ENCODE measurements at regions not wholly inside any gene's neighbourhood (a gene's known extent, or its start where the extent isn't known, plus 50 kb on each side); places are given as distances from the start of the nearest gene placed in this dataset.

GRCh38 chr2:163374282-163374681 is 361.5 kb downstream of the FIGN start:
- Mint-ChIP-seq H3K27me3 (no peaks in the 10 kb centered on the region), H3K27ac (no peak overlapping the region), H3K36me3 (ENCODE audit: low read depth) (no peaks in the 10 kb centered on the region), H3K4me1 (no peaks in the 10 kb centered on the region), H3K4me3 (no peak overlapping the region)
- DNase-seq (no peak), ATAC-seq (no peak)
- H3K9me3 ChIP-seq (ENCODE audit: control insufficient read depth, low read length, poor library complexity, severe bottlenecking), result no peaks in the 10 kb centered on the region

GRCh38 chr2:163373496-163373895 is 362.3 kb downstream of the FIGN start:
- no peaks in the 10 kb centered on the region for H3K4me1 Mint-ChIP-seq
- H3K9me3 ChIP-seq (ENCODE audit: control insufficient read depth, low read length, poor library complexity, severe bottlenecking), result no peaks in the 10 kb centered on the region
- H3K27me3 Mint-ChIP-seq, result no peaks in the 10 kb centered on the region
- no peak overlapping the region for H3K27ac Mint-ChIP-seq
- DNase-seq, result no peak
- H3K36me3 Mint-ChIP-seq (ENCODE audit: low read depth), result no peaks in the 10 kb centered on the region
- no peak overlapping the region for H3K4me3 Mint-ChIP-seq
- ATAC-seq, result no peak

GRCh38 chr2:163370169-163370886 is 365.5 kb downstream of the FIGN start:
- H3K4me3 Mint-ChIP-seq, result no peak overlapping the region
- no peak overlapping the region for H3K27ac Mint-ChIP-seq
- H3K9me3 ChIP-seq (ENCODE audit: control insufficient read depth, low read length, poor library complexity, severe bottlenecking), result no peaks in the 10 kb centered on the region
- DNase-seq, result no peak
- ATAC-seq, result no peak
- no peaks in the 10 kb centered on the region for H3K36me3 Mint-ChIP-seq (ENCODE audit: low read depth)
- no peaks in the 10 kb centered on the region for H3K4me1 Mint-ChIP-seq
- no peaks in the 10 kb centered on the region for H3K27me3 Mint-ChIP-seq

- Mint-ChIP-seq H3K4me1 (no peaks in the 10 kb centered on the region), H3K4me3 (no peak overlapping the region), H3K27ac (no peak overlapping the region), H3K36me3 (ENCODE audit: low read depth) (no peaks in the 10 kb centered on the region), H3K27me3 (no peaks in the 10 kb centered on the region)
- ATAC-seq (no peak), DNase-seq (no peak)
- H3K9me3 ChIP-seq (ENCODE audit: control insufficient read depth, low read length, poor library complexity, severe bottlenecking), result no peaks in the 10 kb centered on the region
Observed at GRCh38 chr2:163369111-163369510, 366.7 kb downstream of the FIGN start.

GRCh38 chr2:163368655-163369054 is 367.2 kb downstream of the FIGN start:
- DNase-seq (no peak), ATAC-seq (no peak)
- Mint-ChIP-seq H3K4me1 (no peaks in the 10 kb centered on the region), H3K27me3 (no peaks in the 10 kb centered on the region), H3K36me3 (ENCODE audit: low read depth) (no peaks in the 10 kb centered on the region), H3K27ac (no peak overlapping the region), H3K4me3 (no peak overlapping the region)
- no peaks in the 10 kb centered on the region for H3K9me3 ChIP-seq (ENCODE audit: control insufficient read depth, low read length, poor library complexity, severe bottlenecking)

GRCh38 chr2:163367825-163368582 is 367.8 kb downstream of the FIGN start:
- H3K27me3 Mint-ChIP-seq, result no peaks in the 10 kb centered on the region
- H3K36me3 Mint-ChIP-seq (ENCODE audit: low read depth), result no peaks in the 10 kb centered on the region
- H3K4me1 Mint-ChIP-seq, result no peaks in the 10 kb centered on the region
- DNase-seq (no peak), ATAC-seq (no peak)
- H3K27ac Mint-ChIP-seq, result no peak overlapping the region
- H3K4me3 Mint-ChIP-seq, result no peak overlapping the region
- no peaks in the 10 kb centered on the region for H3K9me3 ChIP-seq (ENCODE audit: control insufficient read depth, low read length, poor library complexity, severe bottlenecking)

GRCh38 chr2:163364736-163365135 is 371.1 kb downstream of the FIGN start:
- DNase-seq, result no peak
- no peaks in the 10 kb centered on the region for H3K36me3 Mint-ChIP-seq (ENCODE audit: low read depth)
- H3K27me3 Mint-ChIP-seq, result no peaks in the 10 kb centered on the region

GRCh38 chr2:163353551-163353950 is 382.3 kb downstream of the FIGN start:
- no peak for DNase-seq
- Mint-ChIP-seq H3K4me3 (no peak overlapping the region), H3K36me3 (ENCODE audit: low read depth) (no peaks in the 10 kb centered on the region), H3K27me3 (peaks cover 8% of the 10 kb centered on the region), H3K27ac (no peak overlapping the region), H3K4me1 (peaks cover 2% of the 10 kb centered on the region)
- H3K9me3 ChIP-seq (ENCODE audit: control insufficient read depth, low read length, poor library complexity, severe bottlenecking), result no peaks in the 10 kb centered on the region
- no peak for ATAC-seq

More at GRCh38 chr2:163364736-163365135, 371.1 kb downstream of the FIGN start:
- H3K9me3 ChIP-seq (ENCODE audit: control insufficient read depth, low read length, poor library complexity, severe bottlenecking), result no peaks in the 10 kb centered on the region
- no peak overlapping the region for H3K4me3 Mint-ChIP-seq
- no peak for ATAC-seq
- no peaks in the 10 kb centered on the region for H3K4me1 Mint-ChIP-seq
- H3K27ac Mint-ChIP-seq, result no peak overlapping the region

GRCh38 chr2:163351966-163352365 is 383.8 kb downstream of the FIGN start:
- ATAC-seq (no peak), DNase-seq (no peak)
- no peaks in the 10 kb centered on the region for H3K9me3 ChIP-seq (ENCODE audit: control insufficient read depth, low read length, poor library complexity, severe bottlenecking)
- Mint-ChIP-seq H3K27ac (no peak overlapping the region), H3K4me3 (no peak overlapping the region), H3K4me1 (peaks cover 2% of the 10 kb centered on the region), H3K36me3 (ENCODE audit: low read depth) (no peaks in the 10 kb centered on the region), H3K27me3 (peaks cover 15% of the 10 kb centered on the region)

- Mint-ChIP-seq H3K27me3 (peaks cover 15% of the 10 kb centered on the region), H3K4me1 (peaks cover 2% of the 10 kb centered on the region), H3K4me3 (no peak overlapping the region), H3K36me3 (ENCODE audit: low read depth) (no peaks in the 10 kb centered on the region), H3K27ac (no peak overlapping the region)
- no peak for ATAC-seq
- no peaks in the 10 kb centered on the region for H3K9me3 ChIP-seq (ENCODE audit: control insufficient read depth, low read length, poor library complexity, severe bottlenecking)
- no peak for DNase-seq
Observed at GRCh38 chr2:163351143-163351542, 384.7 kb downstream of the FIGN start.

- Mint-ChIP-seq H3K36me3 (ENCODE audit: low read depth) (no peaks in the 10 kb centered on the region), H3K27ac (no peak overlapping the region), H3K4me3 (peak overlapping the region; percentile 51), H3K27me3 (peaks cover 15% of the 10 kb centered on the region), H3K4me1 (peaks cover 2% of the 10 kb centered on the region)
- H3K9me3 ChIP-seq (ENCODE audit: control insufficient read depth, low read length, poor library complexity, severe bottlenecking), result no peaks in the 10 kb centered on the region
- ATAC-seq (no peak), DNase-seq (no peak)
Observed at GRCh38 chr2:163348857-163349380, 386.9 kb downstream of the FIGN start.

GRCh38 chr2:163347982-163348856 is 387.6 kb downstream of the FIGN start:
- H3K4me1 Mint-ChIP-seq, result peaks cover 2% of the 10 kb centered on the region

More at GRCh38 chr2:163347982-163348856, 387.6 kb downstream of the FIGN start:
- peaks cover 15% of the 10 kb centered on the region for H3K27me3 Mint-ChIP-seq
- H3K36me3 Mint-ChIP-seq (ENCODE audit: low read depth), result no peaks in the 10 kb centered on the region
- ATAC-seq, result no peak
- H3K4me3 Mint-ChIP-seq, result peak overlapping the region; percentile 51
- no peak for DNase-seq
- H3K9me3 ChIP-seq (ENCODE audit: control insufficient read depth, low read length, poor library complexity, severe bottlenecking), result no peaks in the 10 kb centered on the region
- no peak overlapping the region for H3K27ac Mint-ChIP-seq

Data from T-helper 17 cell (primary cell).